ENCODE measurements at regions not wholly inside any gene's neighbourhood (a gene's known extent, or its start where the extent isn't known, plus 50 kb on each side); places are given as distances from the start of the nearest gene placed in this dataset.
"Not testable (repeated sequence)": the region's sequence is repeated elsewhere in the genome, so short reads cannot be mapped to it uniquely, and the experiment has no call there.

GRCh38 chr17:53765609-53766008, 57.1 kb upstream of the KIF2B start:
- Histone ChIP-seq H3K27me3 (ENCODE audit: control insufficient read depth, insufficient read depth, low read length) (no peaks in the 10 kb centered on the region), H3K27ac (ENCODE audit: low read depth in 2 of 2, low read length in 2 of 2) (no peak overlapping the region), H3K9ac (ENCODE audit: low read length in 3 of 3) (no peak overlapping the region), H3K9me3 (ENCODE audit: control insufficient read depth in 2 of 3, insufficient read depth in 1 of 3, low read length in 3 of 3) (no peaks in the 10 kb centered on the region), H3K4me3 (ENCODE audit: low read length in 3 of 3) (no peak overlapping the region), H3K4me1 (ENCODE audit: control insufficient read depth in 2 of 3, insufficient read depth in 2 of 3, low read depth in 1 of 3, low read length in 3 of 3) (no peaks in the 10 kb centered on the region), H3K36me3 (ENCODE audit: control insufficient read depth in 2 of 3, insufficient read depth in 3 of 3, low read length in 3 of 3) (no peaks in the 10 kb centered on the region)
- intact Hi-C loops (cut with DNase I), result no loop called here
- no peak for FAIRE-seq
- DNase-seq, result no peak
- no peak for TF ChIP-seq CTCF (IDR thresholded peaks at IDR 0.05; ENCODE audit: borderline replicate concordance, extremely low read depth, insufficient read depth)

GRCh38 chr17:53765129-53765528, 57.6 kb upstream of the KIF2B start:
- Histone ChIP-seq H3K4me3 (ENCODE audit: low read length in 3 of 3) (no peak overlapping the region), H3K4me1 (ENCODE audit: control insufficient read depth in 2 of 3, insufficient read depth in 2 of 3, low read depth in 1 of 3, low read length in 3 of 3) (no peaks in the 10 kb centered on the region), H3K27me3 (ENCODE audit: control insufficient read depth, insufficient read depth, low read length) (no peaks in the 10 kb centered on the region), H3K36me3 (ENCODE audit: control insufficient read depth in 2 of 3, insufficient read depth in 3 of 3, low read length in 3 of 3) (no peaks in the 10 kb centered on the region), H3K27ac (ENCODE audit: low read depth in 2 of 2, low read length in 2 of 2) (no peak overlapping the region), H3K9ac (ENCODE audit: low read length in 3 of 3) (no peak overlapping the region), H3K9me3 (ENCODE audit: control insufficient read depth in 2 of 3, insufficient read depth in 1 of 3, low read length in 3 of 3) (no peaks in the 10 kb centered on the region)
- TF ChIP-seq CTCF (IDR thresholded peaks at IDR 0.05; ENCODE audit: borderline replicate concordance, extremely low read depth, insufficient read depth), result no peak
- FAIRE-seq, result no peak
- DNase-seq, result no peak
- intact Hi-C loops (cut with DNase I), result no loop called here

GRCh38 chr17:53757559-53757958, 65.2 kb upstream of the KIF2B start:
- H3K4me1 ChIP-seq (ENCODE audit: control insufficient read depth in 2 of 3, insufficient read depth in 2 of 3, low read depth in 1 of 3, low read length in 3 of 3), result no peaks in the 10 kb centered on the region
- H3K4me3 ChIP-seq (ENCODE audit: low read length in 3 of 3), result no peak overlapping the region
- no peak for TF ChIP-seq CTCF (IDR thresholded peaks at IDR 0.05; ENCODE audit: borderline replicate concordance, extremely low read depth, insufficient read depth)
- H3K27me3 ChIP-seq (ENCODE audit: control insufficient read depth, insufficient read depth, low read length), result no peaks in the 10 kb centered on the region
- intact Hi-C loops (cut with DNase I), result no loop called here
- DNase-seq, result peak in 1 of 5 donors; percentile 45
- H3K27ac ChIP-seq (ENCODE audit: low read depth in 2 of 2, low read length in 2 of 2), result no peak overlapping the region
- no peaks in the 10 kb centered on the region for H3K9me3 ChIP-seq (ENCODE audit: control insufficient read depth in 2 of 3, insufficient read depth in 1 of 3, low read length in 3 of 3)
- no peaks in the 10 kb centered on the region for H3K36me3 ChIP-seq (ENCODE audit: control insufficient read depth in 2 of 3, insufficient read depth in 3 of 3, low read length in 3 of 3)
- no peak overlapping the region for H3K9ac ChIP-seq (ENCODE audit: low read length in 3 of 3)
- FAIRE-seq, result no peak

GRCh38 chr17:53757116-53757515, 65.6 kb upstream of the KIF2B start:
- H3K27me3 ChIP-seq (ENCODE audit: control insufficient read depth, insufficient read depth, low read length); H3K36me3 ChIP-seq (ENCODE audit: control insufficient read depth in 2 of 3, insufficient read depth in 3 of 3, low read length in 3 of 3); H3K9ac ChIP-seq (ENCODE audit: low read length in 3 of 3); FAIRE-seq; H3K27ac ChIP-seq (ENCODE audit: low read depth in 2 of 2, low read length in 2 of 2); DNase-seq; H3K9me3 ChIP-seq (ENCODE audit: control insufficient read depth in 2 of 3, insufficient read depth in 1 of 3, low read length in 3 of 3); H3K4me1 ChIP-seq (ENCODE audit: control insufficient read depth in 2 of 3, insufficient read depth in 2 of 3, low read depth in 1 of 3, low read length in 3 of 3); H3K4me3 ChIP-seq (ENCODE audit: low read length in 3 of 3); intact Hi-C loops (cut with DNase I): not testable (repeated sequence)

Measured in kidney (tissue), 13 donors.